HepG2 (cell line): ENCODE measurements at regions not wholly inside any gene's neighbourhood (a gene's known extent, or its start where the extent isn't known, plus 50 kb on each side); places are given as distances from the start of the nearest gene placed in this dataset.

ENCODE experiments used
- ATAC-seq: fragments of 200-7000 bp; cut with Tn5 transposase; 3 replicates; pipeline ENCODE4 v1.9.1; 2020; ENCODE audit warnings: mild to moderate bottlenecking, moderate library complexity
- BruUV-seq: library from RNA; stranded (reverse); fragments of 400-500 nt; replicated peaks from 2 replicates; lab custom pipeline; 2021; lab: Mats Ljungman, UMichigan
- CTCF ChIA-PET: fragments of 300-600 bp; formaldehyde crosslinking; extraction: SDS; loops from one replicate; lab custom pipeline; 2021; ENCODE audit warnings: low total read pairs, inconsistent platforms, low intra/inter-chr PET ratio; lab: Yijun Ruan, JAX
- POLR2A ChIA-PET: fragments of 350-600 bp; sonication (Branson Sonifier 250); formaldehyde crosslinking; loops from one replicate; lab custom pipeline; 2020; ENCODE audit warnings: antibody characterized with exemption, inconsistent platforms; lab: Yijun Ruan, JAX
- DNase-seq: peaks from one replicate; pipeline ENCODE4 v3.0.0-alpha.2; 2015; ENCODE audit warnings: low spot score
- FAIRE-seq: peaks from 3 replicates; lab custom pipeline; 2011; peaks lifted over from hg19 to GRCh38; lab: Jason Lieb, UNC
- H2AFZ ChIP-seq: one replicate; pipeline ENCODE4 v1.6.1; 2011; ENCODE audit warnings: low read length, inconsistent platforms
- H3K27ac ChIP-seq: fragments of 300-600 bp; 3 replicates; pipeline ENCODE4 v1.8.0; 2011; ENCODE audit warnings: mixed run types, mild to moderate bottlenecking, mixed read lengths, low read length, inconsistent platforms; ENCODE audit not compliant: insufficient read depth; ENCODE audit errors: extremely low read length
- H3K27me3 ChIP-seq, 2 experiments: fragments of 200-600 bp in 1 of 2; 2 replicates in 1 of 2; 3 replicates in 1 of 2; pipeline versions ENCODE4 v1.6.0 to v1.8.0; 2011; ENCODE audit warnings: low read length in 2 of 2, mild to moderate bottlenecking in 2 of 2, moderate library complexity in 2 of 2, inconsistent platforms in 1 of 2; ENCODE audit not compliant: insufficient read depth in 2 of 2, control insufficient read depth in 1 of 2
- H3K36me3 ChIP-seq, 2 experiments: fragments of 200-600 bp in 1 of 2; replicated peaks in 1 of 2; 2 replicates in 1 of 2; 3 replicates in 1 of 2; pipeline versions ENCODE4 v1.5.1 to v1.8.0; 2011; ENCODE audit warnings: low read length in 2 of 2, inconsistent platforms in 1 of 2; ENCODE audit not compliant: insufficient read depth in 2 of 2, control insufficient read depth in 1 of 2
- H3K4me1 ChIP-seq: 2 replicates; pipeline ENCODE4 v1.5.1; 2012; ENCODE audit warnings: low read length, inconsistent platforms; ENCODE audit not compliant: insufficient read depth
- H3K4me2 ChIP-seq: 2 replicates; pipeline ENCODE4 v1.6.0; 2011; ENCODE audit warnings: low read depth, low read length, inconsistent platforms
- H3K4me3 ChIP-seq, 3 experiments: fragments of 200-600 bp in 1 of 3; sonication (generic), shearing (Covaris generic) in 1 of 3; replicated peaks in 1 of 3; 2 replicates each; pipeline ENCODE4 v1.5.1; 2011 to 2016; ENCODE audit warnings: low read length in 3 of 3, inconsistent platforms in 2 of 3, low read depth in 2 of 3, mild to moderate bottlenecking in 2 of 3, control low read depth in 1 of 3, mixed read lengths in 1 of 3; ENCODE audit not compliant: insufficient read depth in 1 of 3
- H3K79me2 ChIP-seq: one replicate; pipeline ENCODE4 v1.6.1; 2011; ENCODE audit warnings: low read length, inconsistent platforms; ENCODE audit not compliant: insufficient read depth
- H3K9ac ChIP-seq: 2 replicates; pipeline ENCODE4 v1.6.0; 2011; ENCODE audit warnings: mild to moderate bottlenecking, low read depth, low read length, inconsistent platforms; ENCODE audit not compliant: insufficient read depth
- H3K9me3 ChIP-seq: 2 replicates; pipeline ENCODE4 v1.5.1; 2012; ENCODE audit warnings: mild to moderate bottlenecking, low read length
- H4K20me1 ChIP-seq: 2 replicates; pipeline ENCODE4 v1.6.0; 2011; ENCODE audit warnings: inconsistent platforms, mild to moderate bottlenecking, low read length, moderate library complexity; ENCODE audit not compliant: insufficient read depth
- FOXC1 ChIP-seq: sonication (generic); formaldehyde crosslinking; IDR thresholded peaks from 2 replicates; pipeline ENCODE4 v1.8.0; 2022; ENCODE audit warnings: mild to moderate bottlenecking, missing genetic modification reagents, borderline replicate concordance
- HOXA3 ChIP-seq: sonication (generic); formaldehyde crosslinking; IDR thresholded peaks from 2 replicates; pipeline ENCODE4 v1.5.0; 2020; ENCODE audit warnings: missing genetic modification reagents
- NFYB ChIP-seq: sonication (generic); formaldehyde crosslinking; IDR thresholded peaks from 2 replicates; pipeline ENCODE4 v1.4.0; 2020; ENCODE audit warnings: missing genetic modification reagents
- NONO ChIP-seq, 2 experiments: fragments of 450-650 bp in 1 of 2; sonication (generic) in 1 of 2; formaldehyde crosslinking in 1 of 2; IDR thresholded peaks in 1 of 2; conservative IDR thresholded peaks in 1 of 2; 2 replicates each; pipeline versions ENCODE4 v1.6.1 to v1.8.0; 2017 to 2022; ENCODE audit warnings: mild to moderate bottlenecking in 1 of 2, missing genetic modification reagents in 1 of 2, moderate library complexity in 1 of 2
- NR1H2 ChIP-seq: sonication (generic); formaldehyde crosslinking; IDR thresholded peaks from 2 replicates; pipeline ENCODE4 v1.8.1; 2022; ENCODE audit warnings: low read depth, missing genetic modification reagents, borderline replicate concordance
- SRSF4 ChIP-seq: fragments of 200-400 bp; formaldehyde crosslinking; IDR thresholded peaks from one replicate; pipeline ENCODE4 v1.6.1; 2018; ENCODE audit warnings: mild to moderate bottlenecking, low read depth, low read length, moderate library complexity; ENCODE audit not compliant: poor library complexity, severe bottlenecking
- YEATS4 ChIP-seq: sonication (generic); formaldehyde crosslinking; IDR thresholded peaks from 2 replicates; pipeline ENCODE4 v1.4.0; 2020; ENCODE audit warnings: missing genetic modification reagents, borderline replicate concordance
- ZNF138 ChIP-seq: sonication (generic); formaldehyde crosslinking; IDR thresholded peaks from 2 replicates; pipeline ENCODE4 v1.5.0; 2020; ENCODE audit warnings: mild to moderate bottlenecking, low read depth, missing genetic modification reagents
- ZNF660 ChIP-seq: sonication (generic); formaldehyde crosslinking; IDR thresholded peaks from 2 replicates; pipeline ENCODE4 v1.5.1; 2020; ENCODE audit warnings: mild to moderate bottlenecking, low read depth, missing genetic modification reagents, borderline replicate concordance
- ZNF841 ChIP-seq: sonication (generic); formaldehyde crosslinking; IDR thresholded peaks from 2 replicates; pipeline ENCODE4 v1.8.1; 2023; ENCODE audit warnings: missing genetic modification reagents, borderline replicate concordance
- WGBS: methylation state at CpG from one replicate; pipeline ENCODE4 v1.1.6; 2017; ENCODE audit warnings: low lambda C conversion rate; 5-methylcytosine and 5-hydroxymethylcytosine counted together
- in situ Hi-C: cut with HindIII; loops from 2 replicates; pipeline ENCODE4 v1.10.0; 2017; ENCODE audit warnings: low pct_unique_long_range_greater_than_20kb; ENCODE audit not compliant: extremely low pct_ligation_motif_present
- intact Hi-C: fragments of 100-400 bp; cut with micrococcal nuclease; formaldehyde crosslinking; loops from one replicate; pipeline ENCODE4 v1.10.0; 2022; ENCODE audit not compliant: unreplicated experiment
- TF ChIP-seq, protein P1 (sequence below): sonication (generic); formaldehyde crosslinking; IDR thresholded peaks from 2 replicates; pipeline ENCODE4 v1.8.1; 2022; ENCODE audit warnings: low read depth, mild to moderate bottlenecking, missing genetic modification reagents
- TF ChIP-seq, protein P2 (sequence below): sonication (generic); formaldehyde crosslinking; IDR thresholded peaks from 2 replicates; pipeline ENCODE4 v1.4.0; 2020; ENCODE audit warnings: missing genetic modification reagents, borderline replicate concordance
- TF ChIP-seq, protein P3 (sequence below): sonication (generic); formaldehyde crosslinking; IDR thresholded peaks from 2 replicates; pipeline ENCODE4 v1.5.1; 2020; ENCODE audit warnings: mild to moderate bottlenecking, missing genetic modification reagents

DNA sequence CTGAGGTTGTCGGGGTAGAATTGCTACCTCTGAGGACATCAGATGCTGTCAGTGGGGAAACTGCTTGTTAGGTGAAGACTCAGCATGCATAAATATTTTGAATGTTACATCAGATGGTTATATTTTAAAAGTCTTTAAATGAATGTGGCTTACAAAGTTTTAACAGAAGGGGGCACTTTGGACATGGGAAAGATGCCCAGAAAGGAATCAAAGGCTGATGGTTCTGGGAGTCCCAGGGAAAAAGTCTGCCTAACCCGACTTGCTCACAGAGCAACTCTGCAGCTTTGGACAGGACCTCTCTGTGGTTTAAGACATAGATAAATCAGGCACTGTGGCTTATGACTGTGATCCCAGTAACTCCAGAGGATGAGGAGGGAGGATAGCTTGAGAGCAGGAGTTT lies 474.9 kb downstream of the ATP23 start (continued):
- TF ChIP-seq, protein P1, sequence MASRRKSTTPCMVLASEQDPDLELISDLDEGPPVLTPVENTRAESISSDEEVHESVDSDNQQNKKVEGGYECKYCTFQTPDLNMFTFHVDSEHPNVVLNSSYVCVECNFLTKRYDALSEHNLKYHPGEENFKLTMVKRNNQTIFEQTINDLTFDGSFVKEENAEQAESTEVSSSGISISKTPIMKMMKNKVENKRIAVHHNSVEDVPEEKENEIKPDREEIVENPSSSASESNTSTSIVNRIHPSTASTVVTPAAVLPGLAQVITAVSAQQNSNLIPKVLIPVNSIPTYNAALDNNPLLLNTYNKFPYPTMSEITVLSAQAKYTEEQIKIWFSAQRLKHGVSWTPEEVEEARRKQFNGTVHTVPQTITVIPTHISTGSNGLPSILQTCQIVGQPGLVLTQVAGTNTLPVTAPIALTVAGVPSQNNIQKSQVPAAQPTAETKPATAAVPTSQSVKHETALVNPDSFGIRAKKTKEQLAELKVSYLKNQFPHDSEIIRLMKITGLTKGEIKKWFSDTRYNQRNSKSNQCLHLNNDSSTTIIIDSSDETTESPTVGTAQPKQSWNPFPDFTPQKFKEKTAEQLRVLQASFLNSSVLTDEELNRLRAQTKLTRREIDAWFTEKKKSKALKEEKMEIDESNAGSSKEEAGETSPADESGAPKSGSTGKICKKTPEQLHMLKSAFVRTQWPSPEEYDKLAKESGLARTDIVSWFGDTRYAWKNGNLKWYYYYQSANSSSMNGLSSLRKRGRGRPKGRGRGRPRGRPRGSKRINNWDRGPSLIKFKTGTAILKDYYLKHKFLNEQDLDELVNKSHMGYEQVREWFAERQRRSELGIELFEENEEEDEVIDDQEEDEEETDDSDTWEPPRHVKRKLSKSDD (CRISPR knock-in tag): no peak
- TF ChIP-seq NONO (IDR thresholded peaks at IDR 0.05) (no peak), NONO (CRISPR knock-in tag; conservative IDR thresholded peaks at IDR 0.05) (no peak), NR1H2 (CRISPR knock-in tag) (no peak)
- TF ChIP-seq, protein P2, sequence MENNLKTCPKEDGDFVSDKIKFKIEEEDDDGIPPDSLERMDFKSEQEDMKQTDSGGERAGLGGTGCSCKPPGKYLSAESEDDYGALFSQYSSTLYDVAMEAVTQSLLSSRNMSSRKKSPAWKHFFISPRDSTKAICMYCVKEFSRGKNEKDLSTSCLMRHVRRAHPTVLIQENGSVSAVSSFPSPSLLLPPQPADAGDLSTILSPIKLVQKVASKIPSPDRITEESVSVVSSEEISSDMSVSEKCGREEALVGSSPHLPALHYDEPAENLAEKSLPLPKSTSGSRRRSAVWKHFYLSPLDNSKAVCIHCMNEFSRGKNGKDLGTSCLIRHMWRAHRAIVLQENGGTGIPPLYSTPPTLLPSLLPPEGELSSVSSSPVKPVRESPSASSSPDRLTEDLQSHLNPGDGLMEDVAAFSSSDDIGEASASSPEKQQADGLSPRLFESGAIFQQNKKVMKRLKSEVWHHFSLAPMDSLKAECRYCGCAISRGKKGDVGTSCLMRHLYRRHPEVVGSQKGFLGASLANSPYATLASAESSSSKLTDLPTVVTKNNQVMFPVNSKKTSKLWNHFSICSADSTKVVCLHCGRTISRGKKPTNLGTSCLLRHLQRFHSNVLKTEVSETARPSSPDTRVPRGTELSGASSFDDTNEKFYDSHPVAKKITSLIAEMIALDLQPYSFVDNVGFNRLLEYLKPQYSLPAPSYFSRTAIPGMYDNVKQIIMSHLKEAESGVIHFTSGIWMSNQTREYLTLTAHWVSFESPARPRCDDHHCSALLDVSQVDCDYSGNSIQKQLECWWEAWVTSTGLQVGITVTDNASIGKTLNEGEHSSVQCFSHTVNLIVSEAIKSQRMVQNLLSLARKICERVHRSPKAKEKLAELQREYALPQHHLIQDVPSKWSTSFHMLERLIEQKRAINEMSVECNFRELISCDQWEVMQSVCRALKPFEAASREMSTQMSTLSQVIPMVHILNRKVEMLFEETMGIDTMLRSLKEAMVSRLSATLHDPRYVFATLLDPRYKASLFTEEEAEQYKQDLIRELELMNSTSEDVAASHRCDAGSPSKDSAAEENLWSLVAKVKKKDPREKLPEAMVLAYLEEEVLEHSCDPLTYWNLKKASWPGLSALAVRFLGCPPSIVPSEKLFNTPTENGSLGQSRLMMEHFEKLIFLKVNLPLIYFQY (CRISPR knock-in tag): no peak

- Histone ChIP-seq H3K4me2 (no peak overlapping the region), H3K36me3 (no peaks in the 10 kb centered on the region), H2AFZ (no peak overlapping the region), H3K4me3 (no peak overlapping the region), H4K20me1 (no peaks in the 10 kb centered on the region), H3K27me3 (no peaks in the 10 kb centered on the region), H3K9me3 (no peaks in the 10 kb centered on the region), H3K27ac (no peak overlapping the region), H3K9ac (no peak overlapping the region), H3K79me2 (no peaks in the 10 kb centered on the region), H3K4me1 (no peaks in the 10 kb centered on the region)
- intact Hi-C loops: no loop called here
- ChIA-PET CTCF (no interaction called here), POLR2A (no interaction called here)
- BruUV-seq: no TSS peak
- no peak for FAIRE-seq
- no peak for ATAC-seq
- no peak for DNase-seq
- WGBS: 59% methylated on average over 7 of the region's 13 CpGs
- in situ Hi-C loops: no loop called here
- TF ChIP-seq NFYB (no peak), HOXA3 (CRISPR knock-in tag) (no peak), FOXC1 (CRISPR knock-in tag) (no peak), YEATS4 (CRISPR knock-in tag) (no peak), SRSF4 (no peak), ZNF660 (CRISPR knock-in tag) (no peak), ZNF841 (CRISPR knock-in tag) (no peak), ZNF138 (no peak)
- TF ChIP-seq, protein P3, sequence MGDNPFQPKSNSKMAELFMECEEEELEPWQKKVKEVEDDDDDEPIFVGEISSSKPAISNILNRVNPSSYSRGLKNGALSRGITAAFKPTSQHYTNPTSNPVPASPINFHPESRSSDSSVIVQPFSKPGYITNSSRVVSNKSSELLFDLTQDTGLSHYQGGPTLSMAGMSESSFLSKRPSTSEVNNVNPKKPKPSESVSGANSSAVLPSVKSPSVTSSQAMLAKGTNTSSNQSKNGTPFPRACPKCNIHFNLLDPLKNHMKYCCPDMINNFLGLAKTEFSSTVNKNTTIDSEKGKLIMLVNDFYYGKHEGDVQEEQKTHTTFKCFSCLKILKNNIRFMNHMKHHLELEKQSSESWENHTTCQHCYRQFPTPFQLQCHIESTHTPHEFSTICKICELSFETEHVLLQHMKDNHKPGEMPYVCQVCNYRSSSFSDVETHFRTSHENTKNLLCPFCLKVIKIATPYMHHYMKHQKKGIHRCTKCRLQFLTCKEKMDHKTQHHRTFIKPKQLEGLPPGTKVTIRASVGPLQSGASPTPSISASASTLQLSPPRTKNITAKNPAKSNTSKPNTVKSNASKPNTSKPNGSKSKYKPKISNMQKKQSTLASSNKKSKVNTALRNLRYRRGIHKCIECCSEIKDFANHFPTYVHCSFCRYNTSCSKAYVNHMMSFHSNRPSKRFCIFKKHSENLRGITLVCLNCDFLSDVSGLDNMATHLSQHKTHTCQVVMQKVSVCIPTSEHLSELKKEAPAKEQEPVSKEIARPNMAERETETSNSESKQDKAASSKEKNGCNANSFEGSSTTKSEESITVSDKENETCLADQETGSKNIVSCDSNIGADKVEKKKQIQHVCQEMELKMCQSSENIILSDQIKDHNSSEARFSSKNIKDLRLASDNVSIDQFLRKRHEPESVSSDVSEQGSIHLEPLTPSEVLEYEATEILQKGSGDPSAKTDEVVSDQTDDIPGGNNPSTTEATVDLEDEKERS: no peak
Measured at GRCh38 chr12:58419196-58419760, 477.9 kb downstream of the ATP23 start.
